ENCODE measurements at regions not wholly inside any gene's neighbourhood (a gene's known extent, or its start where the extent isn't known, plus 50 kb on each side); places are given as distances from the start of the nearest gene placed in this dataset.

GRCh38 chr12:107458163-107458562 is 227.4 kb upstream of the PWP1 start:
- no peak overlapping the region for H3K27ac ChIP-seq
- DNase-seq (ENCODE audit: low read depth, low spot score), result no peak

GRCh38 chr12:107458990-107459389 is 226.6 kb upstream of the PWP1 start:
- no peak for DNase-seq (ENCODE audit: low read depth, low spot score)
- no peak overlapping the region for H3K27ac ChIP-seq

GRCh38 chr12:107459641-107460040 is 226.0 kb upstream of the PWP1 start:
- no peak for DNase-seq (ENCODE audit: low read depth, low spot score)
- no peak overlapping the region for H3K27ac ChIP-seq

GRCh38 chr12:107461222-107461975 is 224.2 kb upstream of the PWP1 start:
- peak overlapping the region; percentile 78 for H3K27ac ChIP-seq
- DNase-seq (ENCODE audit: low read depth, low spot score), result no peak

GRCh38 chr12:107462428-107463332 is 222.9 kb upstream of the PWP1 start:
- DNase-seq (ENCODE audit: low read depth, low spot score), result no peak
- peak overlapping the region; percentile 78 for H3K27ac ChIP-seq

- no peak overlapping the region for H3K27ac ChIP-seq
- DNase-seq (ENCODE audit: low read depth, low spot score), result no peak
Measured at GRCh38 chr12:107464644-107465043, 221.0 kb upstream of the PWP1 start.

GRCh38 chr12:107465625-107466024 is 220.0 kb upstream of the PWP1 start:
- no peak for DNase-seq (ENCODE audit: low read depth, low spot score)
- H3K27ac ChIP-seq, result no peak overlapping the region

- no peak for DNase-seq (ENCODE audit: low read depth, low spot score)
- H3K27ac ChIP-seq, result no peak overlapping the region
Measured at GRCh38 chr12:107467716-107468115, 217.9 kb upstream of the PWP1 start.

GRCh38 chr12:107468182-107468581 is 217.4 kb upstream of the PWP1 start:
- DNase-seq (ENCODE audit: low read depth, low spot score), result no peak
- no peak overlapping the region for H3K27ac ChIP-seq

GRCh38 chr12:107469011-107469410 is 216.6 kb upstream of the PWP1 start:
- no peak overlapping the region for H3K27ac ChIP-seq
- no peak for DNase-seq (ENCODE audit: low read depth, low spot score)

GRCh38 chr12:107470645-107471044 is 215.0 kb upstream of the PWP1 start:
- no peak overlapping the region for H3K27ac ChIP-seq
- no peak for DNase-seq (ENCODE audit: low read depth, low spot score)

GRCh38 chr12:107472308-107472707 is 213.3 kb upstream of the PWP1 start:
- no peak overlapping the region for H3K27ac ChIP-seq
- no peak for DNase-seq (ENCODE audit: low read depth, low spot score)

- DNase-seq (ENCODE audit: low read depth, low spot score), result no peak
Measured at GRCh38 chr12:107474099-107474498, 211.5 kb upstream of the PWP1 start.

GRCh38 chr12:107474639-107475539 is 210.7 kb upstream of the PWP1 start:
- DNase-seq (ENCODE audit: low read depth, low spot score), result no peak
- H3K27ac ChIP-seq, result no peak overlapping the region

More at GRCh38 chr12:107474099-107474498, 211.5 kb upstream of the PWP1 start:
- H3K27ac ChIP-seq, result no peak overlapping the region

- DNase-seq (ENCODE audit: low read depth, low spot score), result no peak
- H3K27ac ChIP-seq, result no peak overlapping the region
Measured at GRCh38 chr12:107475900-107476299, 209.7 kb upstream of the PWP1 start.

- no peak for DNase-seq (ENCODE audit: low read depth, low spot score)
- H3K27ac ChIP-seq, result no peak overlapping the region
Measured at GRCh38 chr12:107477018-107477417, 208.6 kb upstream of the PWP1 start.

- DNase-seq (ENCODE audit: low read depth, low spot score), result no peak
- no peak overlapping the region for H3K27ac ChIP-seq
Measured at GRCh38 chr12:107477947-107478610, 207.5 kb upstream of the PWP1 start.

- no peak overlapping the region for H3K27ac ChIP-seq
- DNase-seq (ENCODE audit: low read depth, low spot score), result no peak
Measured at GRCh38 chr12:107478881-107479280, 206.7 kb upstream of the PWP1 start.

GRCh38 chr12:107480836-107481608 is 204.6 kb upstream of the PWP1 start:
- no peak overlapping the region for H3K27ac ChIP-seq
- no peak for DNase-seq (ENCODE audit: low read depth, low spot score)
